GM19328 (cell line): ENCODE measurements at regions not wholly inside any gene's neighbourhood (a gene's known extent, or its start where the extent isn't known, plus 50 kb on each side); places are given as distances from the start of the nearest gene placed in this dataset.

Experiments
- ATAC-seq: cut with Tn5 transposase; IDR thresholded peaks from one replicate; pipeline ENCODE4 v1.9.1; 2021; ENCODE audit warnings: mild to moderate bottlenecking, moderate library complexity; ENCODE audit not compliant: unreplicated experiment

DNA sequence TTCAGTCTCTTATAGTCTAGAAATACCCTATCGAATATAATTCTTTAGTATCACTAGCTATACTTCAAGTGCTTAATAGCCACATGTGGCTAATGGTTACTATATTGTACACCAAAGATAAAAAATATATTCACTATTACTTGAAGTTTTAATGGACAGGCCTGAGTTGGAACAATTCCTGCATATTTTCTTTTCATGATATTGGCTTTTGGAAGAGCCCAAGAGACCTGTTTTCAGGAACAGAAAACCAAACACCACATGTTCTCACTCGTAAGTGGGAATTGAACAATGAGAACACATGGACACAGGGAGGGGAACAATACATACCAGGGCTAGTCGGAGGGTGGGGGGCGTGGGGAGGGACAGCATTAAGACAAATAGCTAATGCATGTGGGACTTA, 334.4 kb upstream of the TRIB2 start:
- ATAC-seq, result no peak

- ATAC-seq, result no peak
Measured at GRCh38 chr2:12389344-12390045, 327.2 kb upstream of the TRIB2 start.

DNA sequence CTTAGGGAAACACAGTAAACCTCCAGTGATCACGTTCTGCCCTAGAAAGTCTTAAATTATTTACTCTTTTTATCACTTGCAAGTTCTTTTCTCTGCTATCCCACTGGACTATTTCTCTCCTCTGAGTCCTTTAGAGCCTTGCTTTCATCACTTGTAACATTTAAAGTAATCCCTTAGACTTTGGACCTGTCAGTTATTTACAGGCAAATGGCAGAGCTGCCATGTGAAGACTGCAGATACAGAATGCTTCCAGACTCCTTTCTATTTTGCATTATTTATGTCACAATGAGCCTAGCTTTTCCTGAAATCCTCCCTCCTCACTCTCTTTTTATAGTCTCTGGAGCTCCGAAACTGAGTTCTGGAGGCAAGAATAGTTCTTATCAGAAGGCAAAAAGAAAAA, 325.6 kb upstream of the TRIB2 start:
- no peak for ATAC-seq

GRCh38 chr2:12396699-12397098, 320.0 kb upstream of the TRIB2 start:
- no peak for ATAC-seq

DNA sequence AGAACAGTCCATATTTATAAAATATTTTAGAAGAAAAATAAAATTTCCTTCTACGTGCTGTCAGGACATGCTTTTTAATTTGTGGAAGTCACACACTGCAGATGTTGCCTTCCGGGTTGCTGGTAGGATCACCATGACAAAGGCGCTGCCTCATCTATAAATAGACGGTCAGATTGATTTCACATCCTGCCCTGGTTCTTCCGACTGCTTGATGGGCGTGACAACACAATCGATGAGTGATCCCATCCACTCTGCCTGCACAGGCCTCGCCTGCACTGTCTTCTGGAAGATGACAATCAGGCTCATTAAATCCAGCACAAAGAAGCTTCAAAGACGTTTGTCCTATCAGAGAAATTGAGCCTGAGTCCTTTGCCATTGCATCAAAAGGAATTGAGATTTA, 318.9 kb upstream of the TRIB2 start:
- no peak for ATAC-seq

- ATAC-seq, result no peak
Measured at GRCh38 chr2:12399240-12399639, 317.5 kb upstream of the TRIB2 start.

DNA sequence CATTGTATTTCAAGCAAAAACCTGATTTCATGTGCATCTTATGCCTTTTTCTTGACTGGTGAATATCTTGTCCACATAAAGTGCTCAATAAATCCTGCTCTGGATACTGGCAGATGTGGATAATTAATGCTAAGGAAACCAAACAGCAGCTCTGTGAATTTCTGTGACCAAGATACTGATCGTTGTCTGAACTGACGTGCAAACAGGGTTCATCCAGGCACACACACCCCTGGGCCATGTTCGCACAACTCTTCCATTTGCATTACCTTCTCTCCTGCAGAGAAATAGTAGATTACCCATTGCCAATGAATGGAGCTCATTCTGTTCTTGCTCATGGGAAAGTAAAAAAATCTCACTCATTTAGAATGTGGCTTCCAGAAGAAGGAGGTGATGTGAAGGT, 316.2 kb upstream of the TRIB2 start:
- ATAC-seq, result no peak

DNA sequence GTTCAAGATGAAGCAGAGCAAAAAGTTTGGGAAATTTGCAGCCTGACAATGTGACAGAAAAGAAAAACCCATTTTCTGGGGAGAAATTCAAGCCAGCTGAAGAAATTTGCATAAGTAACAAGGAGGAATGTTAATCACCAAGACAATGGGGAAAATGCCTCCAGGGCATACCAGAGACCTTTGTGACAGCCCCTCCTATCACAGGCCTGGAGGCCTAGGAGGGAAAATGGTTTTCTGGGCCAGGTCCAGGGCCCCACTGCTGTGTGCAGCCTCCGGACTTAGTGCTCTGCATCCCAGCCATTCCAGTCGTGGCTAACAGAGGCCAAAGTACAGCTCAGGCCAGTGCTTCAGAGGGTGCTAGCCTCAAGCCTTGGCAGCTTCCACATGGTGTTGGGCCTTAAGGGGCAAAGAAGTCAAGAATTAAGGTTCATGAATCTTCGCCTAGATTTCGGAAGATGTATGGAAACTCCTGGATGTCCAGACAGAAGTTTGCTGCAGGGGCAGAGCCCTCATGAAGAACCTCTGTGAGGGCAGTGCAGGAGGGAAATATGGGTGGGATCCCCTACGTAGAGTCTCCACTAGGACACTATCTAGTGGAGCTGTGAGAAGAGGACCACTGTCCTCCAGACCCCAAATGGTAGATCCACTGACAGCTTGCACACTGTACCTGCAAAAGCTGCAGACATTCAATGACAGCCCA, 314.1 kb upstream of the TRIB2 start:
- ATAC-seq, result no peak

DNA sequence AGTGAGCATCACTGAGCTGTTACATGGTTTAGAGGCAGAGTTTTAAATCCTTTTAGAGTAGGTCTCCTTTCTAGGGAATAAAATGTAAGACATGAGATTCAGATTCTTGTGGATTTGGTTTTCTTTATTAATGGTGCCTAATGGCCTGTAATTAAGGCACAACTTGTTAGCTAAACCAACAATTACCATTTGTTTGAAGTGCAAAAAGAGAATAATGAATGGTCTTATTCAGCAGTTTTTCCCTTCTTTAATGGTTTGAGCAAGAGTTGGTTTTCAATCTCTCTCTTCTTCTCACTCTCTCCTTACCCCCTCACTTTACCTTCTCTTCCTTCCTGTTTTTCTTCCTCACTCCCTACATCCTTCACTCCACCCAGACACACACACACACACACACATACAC, 312.2 kb upstream of the TRIB2 start:
- ATAC-seq, result no peak

DNA sequence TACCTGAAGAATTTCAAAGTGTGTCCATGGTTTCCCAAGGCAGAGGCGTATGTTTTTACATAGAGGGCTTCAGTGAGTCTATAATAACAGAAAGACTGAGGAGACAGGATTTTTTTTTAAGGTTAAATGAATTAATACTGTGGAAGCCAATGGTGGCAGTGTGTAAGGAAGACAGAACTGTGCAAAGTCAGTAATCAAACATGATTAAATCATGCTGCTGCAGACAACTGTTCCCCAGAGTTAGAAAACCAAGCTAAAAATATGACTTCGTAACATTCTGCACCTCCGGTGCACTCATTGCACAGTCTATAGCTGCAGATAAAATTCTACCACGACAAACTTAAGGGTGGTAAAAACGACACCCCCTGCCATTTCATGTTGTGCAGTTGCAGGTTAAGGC, 309.6 kb upstream of the TRIB2 start:
- no peak for ATAC-seq

- ATAC-seq, result peak; percentile 88
Measured at GRCh38 chr2:12412898-12413305, 303.8 kb upstream of the TRIB2 start.

DNA sequence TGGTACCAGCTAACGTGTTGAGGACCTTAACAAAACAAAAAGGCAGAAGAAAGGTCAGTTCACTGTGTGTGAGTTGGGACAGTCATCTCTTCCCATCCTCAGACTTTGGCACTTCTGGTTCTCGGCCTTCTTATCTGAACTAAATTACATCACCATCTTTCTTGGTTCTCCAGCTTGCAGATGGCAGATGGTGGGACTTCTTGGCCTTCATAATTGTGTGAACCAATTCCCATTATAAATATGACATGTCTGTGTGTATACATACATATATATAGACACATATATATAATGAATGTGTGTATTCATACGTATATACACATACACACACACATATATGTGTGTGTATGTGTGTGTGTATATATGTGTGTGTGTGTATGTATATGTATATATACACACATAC, 301.2 kb upstream of the TRIB2 start:
- no peak for ATAC-seq

GRCh38 chr2:12416600-12416999, 300.1 kb upstream of the TRIB2 start:
- no peak for ATAC-seq

GRCh38 chr2:12417786-12418185, 298.9 kb upstream of the TRIB2 start:
- ATAC-seq, result no peak

GRCh38 chr2:12419803-12420202, 296.9 kb upstream of the TRIB2 start:
- no peak for ATAC-seq

DNA sequence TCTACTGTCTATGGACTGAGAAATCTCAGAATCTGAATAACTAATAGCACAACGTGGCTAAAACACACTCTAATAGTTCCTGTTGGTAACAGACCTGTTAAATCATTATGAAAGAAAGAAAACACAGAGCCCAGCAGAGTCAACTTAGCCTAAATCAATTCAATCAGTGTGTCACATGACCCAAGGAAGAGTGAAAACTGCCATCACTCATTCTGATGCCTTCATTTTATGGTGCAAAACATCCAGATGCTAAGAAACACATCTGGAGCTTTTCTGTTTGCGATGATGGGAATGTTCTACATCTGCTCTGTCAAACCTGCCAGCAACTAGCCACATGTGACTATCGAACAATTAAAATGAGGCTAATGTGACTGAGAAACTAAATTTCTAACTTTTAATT, 295.7 kb upstream of the TRIB2 start:
- ATAC-seq, result no peak

DNA sequence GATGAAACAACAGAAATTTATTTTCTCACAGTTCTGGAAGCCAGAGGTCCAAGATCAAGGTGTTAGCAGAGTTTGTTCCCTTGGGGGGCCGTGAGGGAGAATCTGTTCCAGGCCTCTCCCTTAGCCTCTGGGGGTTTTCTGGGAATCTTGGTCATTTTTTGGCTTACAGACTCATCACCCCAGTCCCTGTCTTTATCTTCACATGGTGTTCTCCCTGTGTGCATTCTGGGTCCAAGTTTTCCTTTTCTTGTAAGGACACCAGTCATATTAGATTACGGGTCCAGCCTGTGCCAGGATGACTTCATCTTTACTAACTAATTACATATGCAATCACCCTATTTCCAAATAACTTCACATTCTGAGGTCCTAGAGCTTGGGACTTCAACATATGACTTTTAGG, 292.5 kb upstream of the TRIB2 start:
- no peak for ATAC-seq

DNA sequence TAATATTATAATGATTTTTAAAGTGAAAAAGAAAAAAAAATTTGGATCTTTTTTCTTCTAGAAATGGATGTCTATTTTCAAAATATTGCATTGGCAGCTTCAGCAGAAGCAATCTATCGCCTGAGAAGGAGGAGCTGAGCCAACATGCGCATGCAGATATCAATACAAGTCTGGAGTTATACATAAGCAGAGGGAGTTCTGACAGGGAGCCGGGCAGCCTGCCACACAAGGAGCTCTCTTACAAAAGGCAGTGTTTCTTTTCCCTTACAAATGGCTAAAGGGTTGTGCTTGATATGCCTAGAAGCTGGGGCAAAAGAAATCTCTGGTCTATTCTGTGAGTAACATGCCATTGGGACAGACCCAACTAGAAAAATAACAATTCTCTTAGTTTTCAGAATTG, 291.9 kb upstream of the TRIB2 start:
- no peak for ATAC-seq

GRCh38 chr2:12428324-12428723, 288.4 kb upstream of the TRIB2 start:
- no peak for ATAC-seq

DNA sequence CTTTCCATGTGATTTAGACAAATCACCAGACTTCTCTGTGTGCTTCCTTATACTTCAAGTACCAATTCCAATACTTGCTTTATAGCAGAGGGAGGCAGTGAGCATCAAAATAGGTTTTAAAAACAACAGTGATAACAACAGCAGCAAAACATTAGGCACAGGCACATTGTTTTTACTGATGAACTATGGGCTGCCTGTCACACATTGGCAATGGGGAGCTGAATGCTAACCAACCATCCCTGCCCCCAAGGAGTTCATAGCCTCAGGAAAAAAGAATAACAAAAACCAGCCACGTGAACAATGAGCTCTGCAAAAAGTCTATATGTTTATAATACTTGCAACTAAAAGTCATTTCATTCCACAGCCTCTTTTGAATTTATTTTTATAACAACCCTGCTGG, 287.9 kb upstream of the TRIB2 start:
- ATAC-seq, result no peak

DNA sequence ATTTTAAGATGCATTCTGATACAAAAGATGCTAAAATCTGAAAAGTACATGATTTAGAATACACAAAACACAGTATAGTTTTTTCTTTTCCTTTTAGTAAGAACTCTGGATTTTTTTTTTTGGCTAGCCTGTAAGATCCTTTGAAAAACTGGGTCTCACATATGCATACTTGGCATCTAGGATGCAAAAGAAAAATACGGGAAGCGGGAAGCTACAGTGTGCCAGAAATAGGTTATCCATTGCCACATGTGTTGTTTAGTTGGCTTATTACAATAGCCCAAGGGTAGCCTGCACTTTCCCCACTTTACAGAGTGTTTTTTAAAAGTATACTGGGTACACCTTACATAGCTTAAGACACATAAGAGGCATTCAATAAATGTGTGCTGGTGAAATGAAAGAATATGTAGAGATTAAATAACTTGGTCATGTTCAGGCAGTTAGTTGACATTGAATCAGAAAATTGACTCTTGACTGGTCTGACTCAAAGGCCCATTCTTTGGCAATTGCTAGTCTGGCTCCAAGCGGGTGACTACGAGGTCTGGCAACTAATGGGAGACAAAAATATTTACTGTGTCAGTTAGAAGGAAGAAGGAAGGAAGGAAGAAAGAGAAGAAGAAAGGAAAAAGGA, 286.8 kb upstream of the TRIB2 start:
- no peak for ATAC-seq

DNA sequence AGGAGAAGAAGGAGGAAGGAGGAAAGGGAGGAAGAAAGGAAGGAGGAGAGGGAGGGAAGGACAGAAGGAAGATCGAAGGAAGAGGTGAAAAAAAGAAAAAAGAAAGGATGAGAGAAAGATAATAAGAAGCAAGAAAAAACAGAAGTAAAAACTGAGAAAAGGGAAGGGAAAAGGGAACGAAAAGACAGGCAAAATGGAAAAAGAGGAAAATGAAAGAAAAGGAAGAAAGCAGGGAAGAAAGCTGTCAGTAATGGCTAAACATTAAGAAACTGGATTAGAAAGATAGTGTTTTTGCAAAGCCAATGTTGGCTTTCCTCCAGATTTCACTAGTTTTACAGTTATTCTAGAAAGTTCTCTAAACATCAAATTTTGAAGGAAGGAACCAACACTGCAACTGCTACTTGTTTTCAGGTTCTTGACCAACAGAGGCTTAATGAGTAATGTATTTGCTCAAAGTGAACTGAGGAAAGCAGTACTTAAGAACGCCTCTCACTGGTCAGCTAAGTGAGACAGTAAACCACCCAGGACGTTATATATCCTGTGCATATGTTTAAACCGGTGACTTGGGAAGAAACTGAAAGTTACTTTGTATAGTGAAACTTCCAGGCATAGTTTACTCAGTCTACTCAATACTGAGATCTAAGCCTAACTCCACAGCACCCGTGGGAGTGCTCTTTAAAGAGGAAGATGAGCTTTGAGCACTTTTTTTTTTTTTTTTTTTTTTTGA, 286.2 kb upstream of the TRIB2 start:
- peak; percentile 95 for ATAC-seq
